GM23338 (cell line): ENCODE measurements at regions not wholly inside any gene's neighbourhood (a gene's known extent, or its start where the extent isn't known, plus 50 kb on each side); places are given as distances from the start of the nearest gene placed in this dataset.

Experiments used
- EZH2 ChIP-seq: fragments of 200-600 bp; sonication (generic); IDR thresholded peaks from one replicate; pipeline ENCODE4 v1.8.0; 2017; ENCODE audit warnings: antibody characterized with exemption, mild to moderate bottlenecking, low read depth; ENCODE audit not compliant: unreplicated experiment
- EZH2phosphoT487 ChIP-seq: fragments of 200-600 bp; sonication (generic); IDR thresholded peaks from one replicate; pipeline ENCODE4 v1.8.1; 2018; ENCODE audit warnings: antibody characterized with exemption; ENCODE audit not compliant: unreplicated experiment
- JUNB ChIP-seq: IDR thresholded peaks from one replicate; pipeline ENCODE4 v1.6.1; 2016; ENCODE audit warnings: antibody characterized with exemption; ENCODE audit not compliant: unreplicated experiment
- POLR2AphosphoS5 ChIP-seq: IDR thresholded peaks from 2 replicates; pipeline ENCODE4 v1.6.1; 2016; ENCODE audit warnings: antibody characterized with exemption, low read depth
- STAT1 ChIP-seq: IDR thresholded peaks from one replicate; pipeline ENCODE4 v1.6.1; 2016; ENCODE audit warnings: antibody characterized with exemption; ENCODE audit not compliant: unreplicated experiment
- TF ChIP-seq, protein P1 (sequence below), 2 experiments: fragments of 200-600 bp in 1 of 2; sonication (generic) in 1 of 2; conservative IDR thresholded peaks; 2 replicates each; pipeline versions ENCODE4 v1.5.1 to v1.6.1; 2016 to 2017; ENCODE audit warnings: antibody characterized with exemption in 2 of 2, low read depth in 2 of 2, mild to moderate bottlenecking in 2 of 2, moderate library complexity in 1 of 2
- TF ChIP-seq, protein P2 (sequence below): IDR thresholded peaks from one replicate; pipeline ENCODE4 v1.6.1; 2018; ENCODE audit warnings: antibody characterized with exemption; ENCODE audit not compliant: unreplicated experiment
- TF ChIP-seq, protein P3 (sequence below): IDR thresholded peaks from 2 replicates; pipeline ENCODE4 v1.6.1; 2016; ENCODE audit warnings: antibody characterized with exemption

DNA sequence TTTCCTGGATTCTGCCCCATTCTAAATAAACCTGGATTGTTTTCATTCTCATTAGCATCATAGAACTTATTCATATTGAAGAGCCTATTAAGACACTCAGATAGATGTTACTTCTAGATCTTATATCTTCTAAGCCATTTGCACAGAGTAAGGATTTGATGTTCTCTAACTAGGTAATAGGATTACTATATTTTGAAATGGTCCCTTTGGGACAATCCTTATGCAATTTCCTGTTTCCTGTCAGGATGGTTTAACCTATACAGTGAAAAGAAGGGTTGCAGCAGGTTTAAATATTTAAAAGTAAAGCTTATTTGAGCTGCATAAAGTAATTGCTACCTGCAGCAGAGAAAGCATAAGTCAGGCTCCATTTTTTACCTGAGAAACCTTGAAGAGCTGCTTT lies 860.1 kb downstream of the TFAP2A start:
- TF ChIP-seq, protein P1, sequence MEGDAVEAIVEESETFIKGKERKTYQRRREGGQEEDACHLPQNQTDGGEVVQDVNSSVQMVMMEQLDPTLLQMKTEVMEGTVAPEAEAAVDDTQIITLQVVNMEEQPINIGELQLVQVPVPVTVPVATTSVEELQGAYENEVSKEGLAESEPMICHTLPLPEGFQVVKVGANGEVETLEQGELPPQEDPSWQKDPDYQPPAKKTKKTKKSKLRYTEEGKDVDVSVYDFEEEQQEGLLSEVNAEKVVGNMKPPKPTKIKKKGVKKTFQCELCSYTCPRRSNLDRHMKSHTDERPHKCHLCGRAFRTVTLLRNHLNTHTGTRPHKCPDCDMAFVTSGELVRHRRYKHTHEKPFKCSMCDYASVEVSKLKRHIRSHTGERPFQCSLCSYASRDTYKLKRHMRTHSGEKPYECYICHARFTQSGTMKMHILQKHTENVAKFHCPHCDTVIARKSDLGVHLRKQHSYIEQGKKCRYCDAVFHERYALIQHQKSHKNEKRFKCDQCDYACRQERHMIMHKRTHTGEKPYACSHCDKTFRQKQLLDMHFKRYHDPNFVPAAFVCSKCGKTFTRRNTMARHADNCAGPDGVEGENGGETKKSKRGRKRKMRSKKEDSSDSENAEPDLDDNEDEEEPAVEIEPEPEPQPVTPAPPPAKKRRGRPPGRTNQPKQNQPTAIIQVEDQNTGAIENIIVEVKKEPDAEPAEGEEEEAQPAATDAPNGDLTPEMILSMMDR (conservative IDR thresholded peaks at IDR 0.05; ENCODE audit: low read depth in 2 of 2), result no peak
- TF ChIP-seq EZH2, result no peak
- no peak for TF ChIP-seq POLR2AphosphoS5
- no peak for TF ChIP-seq JUNB
- TF ChIP-seq, protein P2, sequence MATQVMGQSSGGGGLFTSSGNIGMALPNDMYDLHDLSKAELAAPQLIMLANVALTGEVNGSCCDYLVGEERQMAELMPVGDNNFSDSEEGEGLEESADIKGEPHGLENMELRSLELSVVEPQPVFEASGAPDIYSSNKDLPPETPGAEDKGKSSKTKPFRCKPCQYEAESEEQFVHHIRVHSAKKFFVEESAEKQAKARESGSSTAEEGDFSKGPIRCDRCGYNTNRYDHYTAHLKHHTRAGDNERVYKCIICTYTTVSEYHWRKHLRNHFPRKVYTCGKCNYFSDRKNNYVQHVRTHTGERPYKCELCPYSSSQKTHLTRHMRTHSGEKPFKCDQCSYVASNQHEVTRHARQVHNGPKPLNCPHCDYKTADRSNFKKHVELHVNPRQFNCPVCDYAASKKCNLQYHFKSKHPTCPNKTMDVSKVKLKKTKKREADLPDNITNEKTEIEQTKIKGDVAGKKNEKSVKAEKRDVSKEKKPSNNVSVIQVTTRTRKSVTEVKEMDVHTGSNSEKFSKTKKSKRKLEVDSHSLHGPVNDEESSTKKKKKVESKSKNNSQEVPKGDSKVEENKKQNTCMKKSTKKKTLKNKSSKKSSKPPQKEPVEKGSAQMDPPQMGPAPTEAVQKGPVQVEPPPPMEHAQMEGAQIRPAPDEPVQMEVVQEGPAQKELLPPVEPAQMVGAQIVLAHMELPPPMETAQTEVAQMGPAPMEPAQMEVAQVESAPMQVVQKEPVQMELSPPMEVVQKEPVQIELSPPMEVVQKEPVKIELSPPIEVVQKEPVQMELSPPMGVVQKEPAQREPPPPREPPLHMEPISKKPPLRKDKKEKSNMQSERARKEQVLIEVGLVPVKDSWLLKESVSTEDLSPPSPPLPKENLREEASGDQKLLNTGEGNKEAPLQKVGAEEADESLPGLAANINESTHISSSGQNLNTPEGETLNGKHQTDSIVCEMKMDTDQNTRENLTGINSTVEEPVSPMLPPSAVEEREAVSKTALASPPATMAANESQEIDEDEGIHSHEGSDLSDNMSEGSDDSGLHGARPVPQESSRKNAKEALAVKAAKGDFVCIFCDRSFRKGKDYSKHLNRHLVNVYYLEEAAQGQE, result no peak
- TF ChIP-seq, protein P3, sequence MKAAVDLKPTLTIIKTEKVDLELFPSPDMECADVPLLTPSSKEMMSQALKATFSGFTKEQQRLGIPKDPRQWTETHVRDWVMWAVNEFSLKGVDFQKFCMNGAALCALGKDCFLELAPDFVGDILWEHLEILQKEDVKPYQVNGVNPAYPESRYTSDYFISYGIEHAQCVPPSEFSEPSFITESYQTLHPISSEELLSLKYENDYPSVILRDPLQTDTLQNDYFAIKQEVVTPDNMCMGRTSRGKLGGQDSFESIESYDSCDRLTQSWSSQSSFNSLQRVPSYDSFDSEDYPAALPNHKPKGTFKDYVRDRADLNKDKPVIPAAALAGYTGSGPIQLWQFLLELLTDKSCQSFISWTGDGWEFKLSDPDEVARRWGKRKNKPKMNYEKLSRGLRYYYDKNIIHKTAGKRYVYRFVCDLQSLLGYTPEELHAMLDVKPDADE, result no peak
- no peak for TF ChIP-seq EZH2phosphoT487
- no peak for TF ChIP-seq STAT1
